CD4-positive, alpha-beta T cell treated with Interleukin-4 for 1 hour (primary cell): ENCODE measurements at regions not wholly inside any gene's neighbourhood (a gene's known extent, or its start where the extent isn't known, plus 50 kb on each side); places are given as distances from the start of the nearest gene placed in this dataset.

ENCODE experiments used
- DNase-seq, 2 donors: peaks; one replicate each; pipeline ENCODE4 v3.0.0-alpha.2; 2020 to 2022

GRCh38 chr16:62913333-62913732 is 877.1 kb upstream of the CDH8 start:
- no peak for DNase-seq

GRCh38 chr16:62909597-62909996 is 873.4 kb upstream of the CDH8 start:
- no peak for DNase-seq

- no peak for DNase-seq
These were observed 871.3 kb upstream of the CDH8 start for GRCh38 chr16:62907562-62907961.

GRCh38 chr16:62903961-62904502 is 867.8 kb upstream of the CDH8 start:
- no peak for DNase-seq

- no peak for DNase-seq
These were observed 863.5 kb upstream of the CDH8 start for GRCh38 chr16:62899737-62900136.

- DNase-seq: no peak
These were observed 852.9 kb upstream of the CDH8 start for GRCh38 chr16:62889097-62889496.

GRCh38 chr16:62883509-62883908 is 847.3 kb upstream of the CDH8 start:
- no peak for DNase-seq

- no peak for DNase-seq
These were observed 846.4 kb upstream of the CDH8 start for GRCh38 chr16:62882552-62883221.

GRCh38 chr16:62876133-62876532 is 839.9 kb upstream of the CDH8 start:
- DNase-seq: no peak

- DNase-seq: no peak
These were observed 836.1 kb upstream of the CDH8 start for GRCh38 chr16:62872339-62872738.

- no peak for DNase-seq
These were observed 834.3 kb upstream of the CDH8 start for GRCh38 chr16:62870554-62870953.

- no peak for DNase-seq
These were observed 833.6 kb upstream of the CDH8 start for GRCh38 chr16:62869837-62870236.

- no peak for DNase-seq
These were observed 826.9 kb upstream of the CDH8 start for GRCh38 chr16:62863139-62863538.

- DNase-seq: no peak
These were observed 817.6 kb upstream of the CDH8 start for GRCh38 chr16:62853887-62854286.

- DNase-seq: no peak
These were observed 810.3 kb upstream of the CDH8 start for GRCh38 chr16:62846399-62847057.

- DNase-seq: no peak
These were observed 796.0 kb upstream of the CDH8 start for GRCh38 chr16:62832214-62832613.

GRCh38 chr16:62831235-62831850 is 795.1 kb upstream of the CDH8 start:
- no peak for DNase-seq

GRCh38 chr16:62829607-62830006 is 793.4 kb upstream of the CDH8 start:
- DNase-seq: no peak

GRCh38 chr16:62829084-62829483 is 792.8 kb upstream of the CDH8 start:
- DNase-seq: no peak

- no peak for DNase-seq
These were observed 785.6 kb upstream of the CDH8 start for GRCh38 chr16:62821824-62822223.

GRCh38 chr16:62816971-62817519 is 780.8 kb upstream of the CDH8 start:
- no peak for DNase-seq

GRCh38 chr16:62814891-62815290 is 778.7 kb upstream of the CDH8 start:
- DNase-seq: no peak

GRCh38 chr16:62805221-62805857 is 769.1 kb upstream of the CDH8 start:
- no peak for DNase-seq
